ENCODE measurements at regions not wholly inside any gene's neighbourhood (a gene's known extent, or its start where the extent isn't known, plus 50 kb on each side); places are given as distances from the start of the nearest gene placed in this dataset.

DNA sequence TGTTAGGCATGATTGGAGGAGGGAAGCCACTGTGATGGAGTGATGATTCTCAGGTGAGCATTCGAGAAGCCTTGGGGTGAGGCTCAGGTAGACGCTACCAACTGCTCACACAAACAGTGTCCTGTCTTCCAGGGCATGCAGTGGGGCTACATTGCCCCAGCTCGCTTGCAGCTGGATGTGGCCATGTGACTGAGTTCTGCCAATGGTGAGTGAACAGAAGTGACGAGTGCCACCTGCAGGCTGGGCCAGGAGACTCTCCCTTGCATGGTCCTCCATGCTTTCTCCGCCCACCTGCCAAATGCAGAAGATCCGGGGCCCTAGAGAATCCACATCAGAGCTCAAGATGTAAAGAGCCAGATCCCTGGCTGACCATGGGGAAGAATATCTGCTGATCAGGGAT, 195.9 kb downstream of the BCR start:
- DNase-seq, result no peak

- no peak for DNase-seq
These were observed 194.9 kb downstream of the BCR start for GRCh38 chr22:23375031-23375827.

DNA sequence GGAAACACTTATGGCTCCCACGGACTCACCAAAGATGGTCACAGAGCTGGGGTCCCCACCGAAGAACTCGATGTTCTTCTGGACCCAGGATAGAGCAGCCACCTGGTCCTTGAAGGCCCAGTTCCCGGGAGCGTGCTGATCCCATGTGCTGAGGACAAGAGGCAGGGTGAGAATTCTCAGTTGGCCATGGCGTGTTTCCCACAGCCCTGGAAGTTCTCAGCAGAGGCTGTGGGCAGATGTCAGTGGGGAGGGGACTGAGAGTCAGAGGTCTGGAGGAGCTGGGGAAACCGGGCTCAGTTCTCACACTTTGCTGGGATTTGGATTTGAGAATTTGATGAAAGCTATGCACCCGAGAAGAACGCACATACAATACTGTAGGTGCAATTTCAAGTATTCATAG, 193.3 kb downstream of the BCR start:
- no peak for DNase-seq

- no peak for DNase-seq
These were observed 189.9 kb downstream of the BCR start for GRCh38 chr22:23370251-23370650.

- no peak for DNase-seq
These were observed 188.9 kb downstream of the BCR start for GRCh38 chr22:23369054-23369685.
